Ishikawa (cell line): ENCODE measurements at regions not wholly inside any gene's neighbourhood (a gene's known extent, or its start where the extent isn't known, plus 50 kb on each side); places are given as distances from the start of the nearest gene placed in this dataset.

ENCODE experiments used
- CEBPB ChIP-seq: IDR thresholded peaks from 2 replicates; pipeline ENCODE4 v1.6.1; 2012
- CREB1 ChIP-seq: IDR thresholded peaks from 2 replicates; pipeline ENCODE4 v1.6.1; 2012; ENCODE audit warnings: low read depth
- EGR1 ChIP-seq: IDR thresholded peaks from 2 replicates; pipeline ENCODE4 v1.6.1; 2012
- EP300 ChIP-seq: IDR thresholded peaks from 2 replicates; pipeline ENCODE4 v1.6.1; 2012; ENCODE audit warnings: borderline replicate concordance
- FOXM1 ChIP-seq: IDR thresholded peaks from 2 replicates; pipeline ENCODE4 v1.6.1; 2012; ENCODE audit warnings: low read depth, borderline replicate concordance
- MAX ChIP-seq: IDR thresholded peaks from 2 replicates; pipeline ENCODE4 v1.6.1; 2012
- NFIC ChIP-seq: IDR thresholded peaks from 2 replicates; pipeline ENCODE4 v1.6.1; 2012
- RAD21 ChIP-seq: IDR thresholded peaks from 2 replicates; pipeline ENCODE4 v1.6.1; 2012; ENCODE audit warnings: low read depth
- TEAD4 ChIP-seq: IDR thresholded peaks from 2 replicates; pipeline ENCODE4 v1.6.1; 2012
- YY1 ChIP-seq: IDR thresholded peaks from 2 replicates; pipeline ENCODE4 v1.6.1; 2012; ENCODE audit warnings: low read depth
- TF ChIP-seq, protein P1 (sequence below): IDR thresholded peaks from 2 replicates; pipeline ENCODE4 v1.6.1; 2012; ENCODE audit warnings: low read depth, mild to moderate bottlenecking
- TF ChIP-seq, protein P2 (sequence below): IDR thresholded peaks from 2 replicates; pipeline ENCODE4 v1.6.1; 2012

DNA sequence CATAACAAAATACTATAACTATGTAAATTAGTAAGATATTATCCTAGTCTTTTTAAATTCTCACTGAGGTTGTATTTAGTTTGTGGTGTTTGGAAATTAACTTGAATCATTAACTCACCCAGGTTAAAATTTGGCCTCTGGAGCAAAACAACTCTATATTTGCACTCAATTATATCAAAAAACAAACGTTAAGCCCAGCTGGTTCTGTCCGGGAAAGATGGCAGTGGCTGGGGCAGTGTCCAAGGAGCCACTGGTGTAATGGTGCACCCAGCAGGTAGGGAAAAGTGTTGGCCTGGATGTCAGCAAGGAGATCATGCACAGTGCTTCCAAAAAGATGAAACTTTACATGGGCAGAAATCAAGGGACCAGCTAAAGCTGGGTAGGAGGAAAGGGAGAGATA is 285.3 kb upstream of the CITED2 start:
- TF ChIP-seq CEBPB (no peak), MAX (no peak), RAD21 (no peak), YY1 (no peak), EP300 (no peak), TEAD4 (no peak), FOXM1 (no peak), NFIC (no peak), CREB1 (no peak), EGR1 (no peak)
- TF ChIP-seq, protein P1, sequence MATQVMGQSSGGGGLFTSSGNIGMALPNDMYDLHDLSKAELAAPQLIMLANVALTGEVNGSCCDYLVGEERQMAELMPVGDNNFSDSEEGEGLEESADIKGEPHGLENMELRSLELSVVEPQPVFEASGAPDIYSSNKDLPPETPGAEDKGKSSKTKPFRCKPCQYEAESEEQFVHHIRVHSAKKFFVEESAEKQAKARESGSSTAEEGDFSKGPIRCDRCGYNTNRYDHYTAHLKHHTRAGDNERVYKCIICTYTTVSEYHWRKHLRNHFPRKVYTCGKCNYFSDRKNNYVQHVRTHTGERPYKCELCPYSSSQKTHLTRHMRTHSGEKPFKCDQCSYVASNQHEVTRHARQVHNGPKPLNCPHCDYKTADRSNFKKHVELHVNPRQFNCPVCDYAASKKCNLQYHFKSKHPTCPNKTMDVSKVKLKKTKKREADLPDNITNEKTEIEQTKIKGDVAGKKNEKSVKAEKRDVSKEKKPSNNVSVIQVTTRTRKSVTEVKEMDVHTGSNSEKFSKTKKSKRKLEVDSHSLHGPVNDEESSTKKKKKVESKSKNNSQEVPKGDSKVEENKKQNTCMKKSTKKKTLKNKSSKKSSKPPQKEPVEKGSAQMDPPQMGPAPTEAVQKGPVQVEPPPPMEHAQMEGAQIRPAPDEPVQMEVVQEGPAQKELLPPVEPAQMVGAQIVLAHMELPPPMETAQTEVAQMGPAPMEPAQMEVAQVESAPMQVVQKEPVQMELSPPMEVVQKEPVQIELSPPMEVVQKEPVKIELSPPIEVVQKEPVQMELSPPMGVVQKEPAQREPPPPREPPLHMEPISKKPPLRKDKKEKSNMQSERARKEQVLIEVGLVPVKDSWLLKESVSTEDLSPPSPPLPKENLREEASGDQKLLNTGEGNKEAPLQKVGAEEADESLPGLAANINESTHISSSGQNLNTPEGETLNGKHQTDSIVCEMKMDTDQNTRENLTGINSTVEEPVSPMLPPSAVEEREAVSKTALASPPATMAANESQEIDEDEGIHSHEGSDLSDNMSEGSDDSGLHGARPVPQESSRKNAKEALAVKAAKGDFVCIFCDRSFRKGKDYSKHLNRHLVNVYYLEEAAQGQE, result no peak
- TF ChIP-seq, protein P2, sequence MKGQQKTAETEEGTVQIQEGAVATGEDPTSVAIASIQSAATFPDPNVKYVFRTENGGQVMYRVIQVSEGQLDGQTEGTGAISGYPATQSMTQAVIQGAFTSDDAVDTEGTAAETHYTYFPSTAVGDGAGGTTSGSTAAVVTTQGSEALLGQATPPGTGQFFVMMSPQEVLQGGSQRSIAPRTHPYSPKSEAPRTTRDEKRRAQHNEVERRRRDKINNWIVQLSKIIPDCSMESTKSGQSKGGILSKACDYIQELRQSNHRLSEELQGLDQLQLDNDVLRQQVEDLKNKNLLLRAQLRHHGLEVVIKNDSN, result no peak
